Fibroblast of pulmonary artery (primary cell): ENCODE measurements at regions not wholly inside any gene's neighbourhood (a gene's known extent, or its start where the extent isn't known, plus 50 kb on each side); places are given as distances from the start of the nearest gene placed in this dataset.

ENCODE experiments used
- DNase-seq: peaks from one replicate; pipeline ENCODE4 v3.0.0-alpha.2; 2010; ENCODE audit warnings: low read depth
- H3K4me3 ChIP-seq: replicated peaks from 2 replicates; pipeline ENCODE4 v1.5.1; 2011; ENCODE audit warnings: low read depth, mild to moderate bottlenecking, control low read depth, low read length, moderate library complexity
- TF ChIP-seq, protein P1 (sequence below): IDR thresholded peaks from 2 replicates; pipeline ENCODE4 v1.5.1; 2011; ENCODE audit warnings: mild to moderate bottlenecking, control low read depth, low read length, inconsistent platforms; ENCODE audit errors: missing control alignments

DNA sequence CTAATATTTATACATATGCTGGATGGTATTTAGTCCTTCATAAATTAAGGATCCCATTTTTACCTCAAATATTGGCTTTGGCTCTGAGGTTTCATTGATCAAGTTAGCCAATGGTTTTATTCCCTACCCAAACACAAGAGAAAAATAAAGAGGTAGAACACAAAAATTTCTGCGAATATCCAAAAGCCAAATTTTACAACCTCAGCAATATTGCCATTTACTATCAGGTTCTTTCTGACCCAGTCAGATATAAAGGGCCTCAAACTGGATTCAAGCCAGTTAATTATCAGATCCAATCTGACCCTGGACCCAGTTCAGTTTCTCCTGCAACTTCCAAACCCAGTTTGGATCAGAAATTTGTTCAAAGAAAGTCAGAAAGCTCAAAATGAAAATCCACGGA is 998.1 kb downstream of the SI start:
- no peak for DNase-seq
- TF ChIP-seq, protein P1, sequence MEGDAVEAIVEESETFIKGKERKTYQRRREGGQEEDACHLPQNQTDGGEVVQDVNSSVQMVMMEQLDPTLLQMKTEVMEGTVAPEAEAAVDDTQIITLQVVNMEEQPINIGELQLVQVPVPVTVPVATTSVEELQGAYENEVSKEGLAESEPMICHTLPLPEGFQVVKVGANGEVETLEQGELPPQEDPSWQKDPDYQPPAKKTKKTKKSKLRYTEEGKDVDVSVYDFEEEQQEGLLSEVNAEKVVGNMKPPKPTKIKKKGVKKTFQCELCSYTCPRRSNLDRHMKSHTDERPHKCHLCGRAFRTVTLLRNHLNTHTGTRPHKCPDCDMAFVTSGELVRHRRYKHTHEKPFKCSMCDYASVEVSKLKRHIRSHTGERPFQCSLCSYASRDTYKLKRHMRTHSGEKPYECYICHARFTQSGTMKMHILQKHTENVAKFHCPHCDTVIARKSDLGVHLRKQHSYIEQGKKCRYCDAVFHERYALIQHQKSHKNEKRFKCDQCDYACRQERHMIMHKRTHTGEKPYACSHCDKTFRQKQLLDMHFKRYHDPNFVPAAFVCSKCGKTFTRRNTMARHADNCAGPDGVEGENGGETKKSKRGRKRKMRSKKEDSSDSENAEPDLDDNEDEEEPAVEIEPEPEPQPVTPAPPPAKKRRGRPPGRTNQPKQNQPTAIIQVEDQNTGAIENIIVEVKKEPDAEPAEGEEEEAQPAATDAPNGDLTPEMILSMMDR = no peak
- no peak overlapping the region for H3K4me3 ChIP-seq

DNA sequence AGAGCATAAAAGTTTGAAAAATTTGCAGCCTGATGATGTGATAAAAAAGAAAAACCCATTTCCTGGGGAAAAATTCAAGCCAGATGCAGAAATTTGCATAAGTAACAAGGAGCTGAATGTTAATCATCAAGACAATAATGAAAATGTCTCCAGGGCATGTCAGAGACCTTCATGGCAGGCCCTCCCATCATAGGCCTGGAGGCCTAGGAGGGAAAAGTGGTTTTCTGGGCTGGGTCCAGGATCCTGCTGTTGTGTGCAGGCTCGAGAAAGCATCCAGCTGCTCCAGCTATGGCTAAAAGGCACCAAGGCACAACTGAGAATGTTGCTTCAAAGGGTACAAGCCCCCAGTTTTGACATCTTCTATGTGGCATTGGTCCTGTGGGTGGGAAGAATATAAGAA is 1014.0 kb downstream of the SI start:
- no peak for DNase-seq
- no peak overlapping the region for H3K4me3 ChIP-seq
- TF ChIP-seq, protein P1 = no peak

DNA sequence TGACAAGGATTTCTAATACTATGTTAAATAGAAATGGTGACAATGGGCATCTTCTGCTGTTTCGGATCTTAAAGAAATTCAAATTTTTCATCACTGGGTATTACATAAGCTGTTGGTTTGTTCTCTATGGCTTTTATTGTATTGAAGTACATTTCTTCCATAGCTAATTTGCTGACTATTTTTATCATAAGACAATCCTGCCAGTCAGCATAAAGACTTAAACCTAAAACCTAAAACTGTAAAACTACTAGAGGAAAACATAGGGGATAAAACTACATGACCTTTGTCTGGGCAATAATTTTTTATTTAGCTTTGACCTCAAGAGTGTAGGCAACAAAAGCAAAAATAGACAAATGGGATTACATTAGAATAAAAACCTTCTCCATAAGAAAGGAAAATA is 1017.4 kb downstream of the SI start:
- no peak for DNase-seq
- no peak overlapping the region for H3K4me3 ChIP-seq
- TF ChIP-seq, protein P1 = no peak

DNA sequence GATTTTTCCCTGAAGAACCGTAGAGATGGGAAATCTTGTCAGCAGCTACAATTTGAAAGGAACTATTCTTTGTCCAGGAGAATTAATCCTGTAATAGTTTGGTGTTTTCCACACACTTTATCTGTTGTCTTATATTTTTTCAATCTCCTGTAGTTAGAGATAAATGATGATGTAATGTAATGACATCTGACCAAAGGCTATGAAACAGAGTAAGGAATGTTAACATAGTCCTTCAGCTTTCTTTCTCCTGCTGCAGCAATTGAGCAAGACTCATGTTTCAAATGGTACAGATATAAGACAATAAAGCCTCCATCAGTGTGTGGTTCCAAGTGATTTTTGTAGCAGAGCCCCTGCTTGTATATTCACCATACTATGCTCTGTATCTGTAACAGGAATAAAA is 1028.4 kb downstream of the SI start:
- H3K4me3 ChIP-seq = no peak overlapping the region
- TF ChIP-seq, protein P1 = no peak
- no peak for DNase-seq

DNA sequence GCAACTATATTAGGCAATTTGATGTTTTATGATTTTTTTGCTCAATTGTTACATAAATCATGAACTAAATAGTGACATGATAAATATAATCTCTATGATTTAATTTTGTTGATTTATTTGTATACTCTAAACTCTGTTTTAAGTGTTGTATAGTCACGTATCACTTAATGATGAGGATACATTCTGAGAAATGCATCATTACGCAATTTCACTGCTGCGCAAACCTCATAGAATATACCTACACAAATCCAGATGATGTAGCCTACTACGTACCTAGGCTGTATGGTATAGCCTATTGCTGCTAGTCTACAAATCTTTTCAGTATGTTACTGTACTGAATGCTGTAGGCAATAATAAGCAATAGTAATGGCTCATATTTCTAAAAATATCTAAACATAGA is 1029.8 kb downstream of the SI start:
- DNase-seq = no peak
- no peak overlapping the region for H3K4me3 ChIP-seq
- TF ChIP-seq, protein P1 = no peak

DNA sequence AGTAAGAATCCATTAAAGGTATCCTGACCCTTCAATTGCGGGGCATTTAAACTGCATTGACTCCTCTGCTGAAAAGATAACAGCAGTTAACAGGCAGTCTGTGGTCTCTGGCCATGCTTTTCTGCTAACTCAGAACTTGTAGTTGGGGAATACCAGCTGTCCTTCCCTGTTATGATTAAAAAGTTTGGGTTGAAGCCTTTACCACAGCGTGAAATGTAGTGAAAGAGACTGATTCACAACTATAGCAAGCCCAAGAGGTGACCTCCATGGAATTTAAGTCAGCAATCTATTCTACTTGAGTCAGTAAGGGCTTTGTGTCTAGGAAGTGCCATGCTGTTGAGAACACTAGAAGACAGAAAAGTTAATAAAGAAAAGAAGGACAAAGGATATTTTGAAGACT is 1037.3 kb downstream of the SI start:
- no peak overlapping the region for H3K4me3 ChIP-seq
- DNase-seq = no peak
- TF ChIP-seq, protein P1 = no peak

DNA sequence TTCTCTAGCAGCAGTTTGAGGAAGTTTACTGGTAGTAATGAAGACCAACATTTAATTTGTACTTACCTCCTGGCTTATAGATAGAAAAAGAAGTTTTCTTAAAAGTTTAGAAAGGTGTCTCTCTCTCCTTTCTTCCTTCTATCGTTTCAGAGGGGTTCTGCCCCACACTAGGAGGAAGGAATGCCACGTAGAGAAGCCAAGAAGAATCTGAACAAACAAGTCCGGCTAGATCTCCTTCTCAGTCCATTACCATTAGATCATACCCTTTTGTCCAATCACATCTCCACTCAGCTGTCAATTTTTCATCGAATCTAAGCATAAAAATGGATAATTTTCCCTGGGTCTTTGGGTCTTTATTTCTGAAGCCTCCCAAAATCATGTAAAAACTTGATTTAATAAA is 1048.1 kb downstream of the SI start:
- no peak for DNase-seq
- TF ChIP-seq, protein P1 = no peak
- no peak overlapping the region for H3K4me3 ChIP-seq
